GM12878 (cell line): ENCODE measurements at regions not wholly inside any gene's neighbourhood (a gene's known extent, or its start where the extent isn't known, plus 50 kb on each side); places are given as distances from the start of the nearest gene placed in this dataset.

Experiments used
- BRCA1 ChIP-seq: IDR thresholded peaks from 2 replicates; pipeline ENCODE4 v1.6.1; 2011; ENCODE audit warnings: low read depth, low read length, improper control_type of control experiment
- CTCF ChIP-seq, 3 experiments: IDR thresholded peaks in 2 of 3; conservative IDR thresholded peaks in 1 of 3; 2 replicates each; pipeline ENCODE4 v1.5.1; 2011; ENCODE audit warnings: low read depth in 3 of 3, low read length in 3 of 3, mild to moderate bottlenecking in 3 of 3, control low read depth in 2 of 3, moderate library complexity in 2 of 3, inconsistent platforms in 1 of 3, mixed read lengths in 1 of 3; ENCODE audit not compliant: control insufficient read depth in 2 of 3, insufficient read depth in 1 of 3; ENCODE audit errors: extremely low read depth in 1 of 3
- EP300 ChIP-seq, 2 experiments: fragments of 150-350 bp in 1 of 2; IDR thresholded peaks; 2 replicates each; pipeline ENCODE4 v1.6.1; 2011 to 2012; ENCODE audit warnings: low read depth in 2 of 2, low read length in 2 of 2, borderline replicate concordance in 1 of 2, improper control_type of control experiment in 1 of 2, inconsistent platforms in 1 of 2; ENCODE audit not compliant: control insufficient read depth in 1 of 2
- EZH2 ChIP-seq: IDR thresholded peaks from 2 replicates; pipeline ENCODE4 v1.6.1; 2012; ENCODE audit warnings: low read depth, mild to moderate bottlenecking, control low read depth, inconsistent platforms, low read length, borderline replicate concordance; ENCODE audit not compliant: control insufficient read depth
- POLR2AphosphoS5 ChIP-seq: IDR thresholded peaks from 2 replicates; pipeline ENCODE4 v1.6.1; 2011; ENCODE audit warnings: mild to moderate bottlenecking, low read length, inconsistent platforms
- TCF7 ChIP-seq: IDR thresholded peaks from 2 replicates; pipeline ENCODE4 v1.6.1; 2014; ENCODE audit warnings: antibody characterized with exemption, borderline replicate concordance
- ZZZ3 ChIP-seq: IDR thresholded peaks from 2 replicates; pipeline ENCODE4 v1.6.1; 2011; ENCODE audit warnings: low read depth; ENCODE audit not compliant: control insufficient read depth, insufficient read length
- TF ChIP-seq, protein P1 (sequence below): IDR thresholded peaks from 2 replicates; pipeline ENCODE4 v1.6.1; 2011; ENCODE audit warnings: low read depth, low read length, improper control_type of control experiment, borderline replicate concordance
- TF ChIP-seq, protein P2 (sequence below): fragments of 450-650 bp; IDR thresholded peaks from 2 replicates; pipeline ENCODE4 v1.6.1; 2017; ENCODE audit warnings: mild to moderate bottlenecking, low read depth, inconsistent platforms; ENCODE audit not compliant: poor library complexity, severe bottlenecking
- TF ChIP-seq, protein P3 (sequence below): IDR thresholded peaks from 2 replicates; pipeline ENCODE4 v1.6.1; 2011; ENCODE audit warnings: mild to moderate bottlenecking, low read depth, low read length, moderate library complexity; ENCODE audit not compliant: insufficient replicate concordance

DNA sequence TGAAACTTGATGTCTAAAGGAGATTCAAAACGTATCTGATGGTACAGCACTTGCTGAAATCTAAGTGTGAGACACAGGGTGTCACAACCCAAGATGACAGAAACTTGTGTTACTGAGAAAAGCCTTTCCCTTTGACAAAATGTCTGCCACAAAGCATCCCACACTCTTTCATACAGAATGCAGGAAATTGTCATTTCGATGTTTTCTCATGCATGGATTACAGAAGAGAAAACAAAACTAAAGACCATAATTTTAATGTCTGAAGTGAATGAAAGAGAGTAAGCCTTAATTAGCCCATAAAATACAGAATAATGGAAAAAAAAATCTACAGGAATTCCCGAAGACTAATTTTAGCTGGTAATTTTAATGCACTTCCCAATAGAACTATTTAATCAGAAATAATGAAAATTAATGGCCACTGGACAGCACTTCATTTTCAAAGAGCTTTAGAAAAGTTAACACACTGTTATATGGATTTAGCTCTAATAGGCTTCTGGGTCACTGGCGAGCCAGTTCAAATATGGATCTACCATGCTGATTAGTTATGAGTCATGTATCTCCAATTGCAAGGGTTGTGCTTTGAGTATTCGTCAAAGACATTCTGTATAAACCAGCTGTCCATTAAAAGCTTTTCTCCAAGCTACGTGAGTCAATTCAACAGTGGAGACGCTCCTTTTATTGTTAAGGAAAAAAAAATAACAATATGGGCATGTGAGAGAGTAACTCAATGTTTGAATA lies 656.7 kb downstream of the SLC16A7 start:
- TF ChIP-seq, protein P1, sequence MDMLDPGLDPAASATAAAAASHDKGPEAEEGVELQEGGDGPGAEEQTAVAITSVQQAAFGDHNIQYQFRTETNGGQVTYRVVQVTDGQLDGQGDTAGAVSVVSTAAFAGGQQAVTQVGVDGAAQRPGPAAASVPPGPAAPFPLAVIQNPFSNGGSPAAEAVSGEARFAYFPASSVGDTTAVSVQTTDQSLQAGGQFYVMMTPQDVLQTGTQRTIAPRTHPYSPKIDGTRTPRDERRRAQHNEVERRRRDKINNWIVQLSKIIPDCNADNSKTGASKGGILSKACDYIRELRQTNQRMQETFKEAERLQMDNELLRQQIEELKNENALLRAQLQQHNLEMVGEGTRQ, result no peak
- TF ChIP-seq CTCF (IDR thresholded peaks at IDR 0.05 in 2 of 3, conservative IDR thresholded peaks at IDR 0.05 in 1 of 3; ENCODE audit: control insufficient read depth in 2 of 3, extremely low read depth in 1 of 3, insufficient read depth in 1 of 3, low read depth in 3 of 3, low read length in 3 of 3) (no peak), EZH2 (no peak), ZZZ3 (no peak), EP300 (IDR thresholded peaks at IDR 0.05; ENCODE audit: borderline replicate concordance in 1 of 2, control insufficient read depth in 1 of 2, low read depth in 2 of 2, low read length in 2 of 2) (no peak), TCF7 (no peak), POLR2AphosphoS5 (no peak), BRCA1 (no peak)
- TF ChIP-seq, protein P2, sequence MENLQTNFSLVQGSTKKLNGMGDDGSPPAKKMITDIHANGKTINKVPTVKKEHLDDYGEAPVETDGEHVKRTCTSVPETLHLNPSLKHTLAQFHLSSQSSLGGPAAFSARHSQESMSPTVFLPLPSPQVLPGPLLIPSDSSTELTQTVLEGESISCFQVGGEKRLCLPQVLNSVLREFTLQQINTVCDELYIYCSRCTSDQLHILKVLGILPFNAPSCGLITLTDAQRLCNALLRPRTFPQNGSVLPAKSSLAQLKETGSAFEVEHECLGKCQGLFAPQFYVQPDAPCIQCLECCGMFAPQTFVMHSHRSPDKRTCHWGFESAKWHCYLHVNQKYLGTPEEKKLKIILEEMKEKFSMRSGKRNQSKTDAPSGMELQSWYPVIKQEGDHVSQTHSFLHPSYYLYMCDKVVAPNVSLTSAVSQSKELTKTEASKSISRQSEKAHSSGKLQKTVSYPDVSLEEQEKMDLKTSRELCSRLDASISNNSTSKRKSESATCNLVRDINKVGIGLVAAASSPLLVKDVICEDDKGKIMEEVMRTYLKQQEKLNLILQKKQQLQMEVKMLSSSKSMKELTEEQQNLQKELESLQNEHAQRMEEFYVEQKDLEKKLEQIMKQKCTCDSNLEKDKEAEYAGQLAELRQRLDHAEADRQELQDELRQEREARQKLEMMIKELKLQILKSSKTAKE, result no peak
- TF ChIP-seq, protein P3, sequence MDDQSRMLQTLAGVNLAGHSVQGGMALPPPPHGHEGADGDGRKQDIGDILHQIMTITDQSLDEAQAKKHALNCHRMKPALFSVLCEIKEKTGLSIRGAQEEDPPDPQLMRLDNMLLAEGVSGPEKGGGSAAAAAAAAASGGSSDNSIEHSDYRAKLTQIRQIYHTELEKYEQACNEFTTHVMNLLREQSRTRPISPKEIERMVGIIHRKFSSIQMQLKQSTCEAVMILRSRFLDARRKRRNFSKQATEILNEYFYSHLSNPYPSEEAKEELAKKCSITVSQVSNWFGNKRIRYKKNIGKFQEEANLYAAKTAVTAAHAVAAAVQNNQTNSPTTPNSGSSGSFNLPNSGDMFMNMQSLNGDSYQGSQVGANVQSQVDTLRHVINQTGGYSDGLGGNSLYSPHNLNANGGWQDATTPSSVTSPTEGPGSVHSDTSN, result no peak
